RWPE2 (cell line): ENCODE measurements at regions not wholly inside any gene's neighbourhood (a gene's known extent, or its start where the extent isn't known, plus 50 kb on each side); places are given as distances from the start of the nearest gene placed in this dataset.
A peak's percentile ranks its signal among the peaks of the same experiment; 100 is the strongest.

Experiments used
- ATAC-seq: fragments of 200-7000 bp; cut with Tn5 transposase; 3 replicates; pipeline ENCODE4 v1.9.1; 2021; ENCODE audit warnings: low read depth
- DNase-seq: peaks from one replicate; pipeline ENCODE4 v3.0.0-alpha.2; 2020; ENCODE audit warnings: low spot score
- H3K27ac ChIP-seq: fragments of 450-650 bp; 2 replicates; pipeline ENCODE4 v1.5.1; 2017; ENCODE audit warnings: mild to moderate bottlenecking; ENCODE audit not compliant: poor library complexity, severe bottlenecking
- H3K27me3 ChIP-seq: fragments of 250-450 bp; sonication (Bioruptor Pico); 2 replicates; pipeline ENCODE4 v1.5.1; 2021; ENCODE audit warnings: mild to moderate bottlenecking, moderate library complexity; ENCODE audit not compliant: insufficient read depth, poor library complexity, severe bottlenecking
- H3K36me3 ChIP-seq: fragments of 250-450 bp; sonication (Bioruptor Pico); 2 replicates; pipeline ENCODE4 v1.5.1; 2020; ENCODE audit warnings: low read depth, mild to moderate bottlenecking, moderate library complexity
- H3K4me1 ChIP-seq: fragments of 250-450 bp; sonication (Bioruptor Pico); 2 replicates; pipeline ENCODE4 v1.5.1; 2021; ENCODE audit warnings: mild to moderate bottlenecking, moderate library complexity; ENCODE audit not compliant: insufficient read depth, poor library complexity, severe bottlenecking
- H3K4me3 ChIP-seq: fragments of 250-450 bp; sonication (Bioruptor Pico); 2 replicates; pipeline ENCODE4 v1.5.1; 2021; ENCODE audit warnings: mild to moderate bottlenecking, moderate library complexity; ENCODE audit not compliant: severe bottlenecking
- H3K9me3 ChIP-seq: fragments of 250-450 bp; sonication (Bioruptor Pico); 2 replicates; pipeline ENCODE4 v1.5.1; 2021; ENCODE audit warnings: mild to moderate bottlenecking, moderate library complexity; ENCODE audit not compliant: severe bottlenecking
- CTCF ChIP-seq: fragments of 450-650 bp; IDR thresholded peaks from one replicate; pipeline ENCODE4 v1.5.1; 2017; ENCODE audit warnings: mild to moderate bottlenecking, moderate library complexity; ENCODE audit not compliant: poor library complexity, severe bottlenecking

GRCh38 chr4:3863841-3864741, 97.9 kb downstream of the ADRA2C start:
- no peaks in the 10 kb centered on the region for H3K9me3 ChIP-seq
- ATAC-seq (no peak), DNase-seq (peak; percentile 52)
- H3K36me3 ChIP-seq: no peaks in the 10 kb centered on the region
- no peak for TF ChIP-seq CTCF
- no peaks in the 10 kb centered on the region for H3K4me1 ChIP-seq
- H3K27me3 ChIP-seq: peaks cover 15% of the 10 kb centered on the region
- H3K4me3 ChIP-seq: no peak overlapping the region
- H3K27ac ChIP-seq: no peak overlapping the region

- Histone ChIP-seq H3K36me3 (no peaks in the 10 kb centered on the region), H3K27me3 (peaks cover 22% of the 10 kb centered on the region)
- ATAC-seq: no peak
Observed at GRCh38 chr4:3864742-3865721, 98.8 kb downstream of the ADRA2C start.

GRCh38 chr4:3865986-3866812, 100.0 kb downstream of the ADRA2C start:
- no peak for ATAC-seq
- Histone ChIP-seq H3K36me3 (no peaks in the 10 kb centered on the region), H3K9me3 (no peaks in the 10 kb centered on the region), H3K27ac (no peak overlapping the region), H3K4me3 (no peak overlapping the region), H3K27me3 (peaks cover 20% of the 10 kb centered on the region), H3K4me1 (no peaks in the 10 kb centered on the region)
- TF ChIP-seq CTCF: no peak
- peak; percentile 58 for DNase-seq

More at GRCh38 chr4:3864742-3865721, 98.8 kb downstream of the ADRA2C start:
- no peak overlapping the region for H3K27ac ChIP-seq
- no peaks in the 10 kb centered on the region for H3K4me1 ChIP-seq
- TF ChIP-seq CTCF: no peak
- H3K9me3 ChIP-seq: no peaks in the 10 kb centered on the region
- peak; percentile 33 for DNase-seq
- H3K4me3 ChIP-seq: no peak overlapping the region

GRCh38 chr4:3866813-3867129, 100.6 kb downstream of the ADRA2C start:
- ATAC-seq (no peak), DNase-seq (peak; percentile 22)
- TF ChIP-seq CTCF: no peak
- no peaks in the 10 kb centered on the region for H3K36me3 ChIP-seq
- H3K4me1 ChIP-seq: no peaks in the 10 kb centered on the region
- no peak overlapping the region for H3K27ac ChIP-seq
- no peaks in the 10 kb centered on the region for H3K9me3 ChIP-seq
- H3K4me3 ChIP-seq: no peak overlapping the region
- H3K27me3 ChIP-seq: peaks cover 22% of the 10 kb centered on the region
